Chondrocyte (in vitro differentiated cells): ENCODE measurements at regions not wholly inside any gene's neighbourhood (a gene's known extent, or its start where the extent isn't known, plus 50 kb on each side); places are given as distances from the start of the nearest gene placed in this dataset.

ENCODE experiments used
- DNase-seq: peaks from one replicate; pipeline ENCODE4 v3.0.0; 2021; ENCODE audit warnings: mixed read lengths, low spot score
- H3K27ac Mint-ChIP-seq: one replicate; pipeline ENCODE4 v1.8.0; 2021; ENCODE audit warnings: mild to moderate bottlenecking, moderate library complexity, mixed read lengths; ENCODE audit not compliant: unreplicated experiment
- H3K27me3 Mint-ChIP-seq: 2 replicates; pipeline ENCODE4 v1.8.0; 2021; ENCODE audit warnings: low read depth, mixed read lengths
- H3K36me3 Mint-ChIP-seq: 2 replicates; pipeline ENCODE4 v1.8.0; 2021; ENCODE audit warnings: low read depth, mixed read lengths
- H3K4me1 Mint-ChIP-seq: 2 replicates; pipeline ENCODE4 v1.8.0; 2021; ENCODE audit warnings: low read depth, mild to moderate bottlenecking, mixed read lengths
- H3K4me3 Mint-ChIP-seq: one replicate; pipeline ENCODE4 v1.8.0; 2021; ENCODE audit warnings: mild to moderate bottlenecking, moderate library complexity, mixed read lengths; ENCODE audit not compliant: unreplicated experiment
- H3K9me3 Mint-ChIP-seq: 2 replicates; pipeline ENCODE4 v1.8.0; 2021; ENCODE audit warnings: low read depth, mixed read lengths
- TF ChIP-seq, protein P1 (sequence below): fragments of 200-600 bp; sonication (generic); IDR thresholded peaks from 2 replicates; pipeline ENCODE4 v1.5.0; 2021; ENCODE audit warnings: antibody characterized with exemption, mild to moderate bottlenecking, moderate library complexity

DNA sequence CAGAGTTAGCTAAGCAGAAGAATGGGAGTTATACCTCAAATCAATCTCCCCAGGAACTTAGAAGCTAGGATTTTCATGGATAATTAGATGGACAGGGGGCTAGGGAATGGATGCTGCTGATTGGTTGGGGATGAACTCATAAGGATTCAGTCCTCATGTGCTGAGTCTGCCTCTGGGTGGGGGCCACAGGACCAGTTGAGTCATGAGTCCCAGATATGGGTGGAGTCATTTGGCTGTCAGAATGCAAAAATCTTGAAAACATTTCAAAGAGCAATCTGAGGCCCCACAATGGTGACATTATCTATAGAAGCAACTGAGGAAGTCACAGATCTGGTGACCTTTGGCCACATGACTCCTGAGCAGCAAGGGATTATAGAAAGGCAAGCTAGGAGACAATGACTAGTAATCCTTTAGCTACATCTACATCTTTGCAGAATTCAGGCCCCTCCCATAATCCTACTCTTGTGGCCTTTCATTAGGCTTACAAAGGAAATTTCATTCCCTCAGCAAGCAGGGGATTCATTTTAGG is 82.6 kb upstream of the CCL2 start:
- peaks cover 6% of the 10 kb centered on the region for H3K9me3 Mint-ChIP-seq
- no peak overlapping the region for H3K4me3 Mint-ChIP-seq
- H3K27me3 Mint-ChIP-seq: peaks cover 9% of the 10 kb centered on the region

DNA sequence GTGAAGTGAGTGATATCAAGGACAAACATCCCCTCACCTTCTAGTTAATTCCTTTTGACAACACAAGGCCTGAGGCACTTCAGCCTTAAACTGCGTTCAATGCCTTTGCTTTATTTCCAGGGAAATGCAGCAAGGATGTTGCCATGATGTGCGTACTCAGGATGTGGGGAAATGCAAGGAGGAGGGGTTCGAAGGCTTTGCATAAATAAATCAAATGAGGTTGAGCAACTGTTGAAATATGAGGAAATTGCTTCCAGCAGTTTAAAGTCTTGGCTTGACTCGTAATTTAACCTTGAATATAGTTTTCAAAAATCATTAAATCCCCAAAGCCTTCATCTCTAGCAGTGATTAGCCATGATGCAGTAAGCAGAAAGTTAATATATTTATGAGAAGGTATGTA is 81.8 kb upstream of the CCL2 start:
- Mint-ChIP-seq H3K4me1 (peaks cover 13% of the 10 kb centered on the region), H3K4me3 (no peak overlapping the region), H3K27ac (no peak overlapping the region), H3K27me3 (peaks cover 11% of the 10 kb centered on the region), H3K9me3 (peaks cover 6% of the 10 kb centered on the region), H3K36me3 (no peaks in the 10 kb centered on the region)
- TF ChIP-seq, protein P1, sequence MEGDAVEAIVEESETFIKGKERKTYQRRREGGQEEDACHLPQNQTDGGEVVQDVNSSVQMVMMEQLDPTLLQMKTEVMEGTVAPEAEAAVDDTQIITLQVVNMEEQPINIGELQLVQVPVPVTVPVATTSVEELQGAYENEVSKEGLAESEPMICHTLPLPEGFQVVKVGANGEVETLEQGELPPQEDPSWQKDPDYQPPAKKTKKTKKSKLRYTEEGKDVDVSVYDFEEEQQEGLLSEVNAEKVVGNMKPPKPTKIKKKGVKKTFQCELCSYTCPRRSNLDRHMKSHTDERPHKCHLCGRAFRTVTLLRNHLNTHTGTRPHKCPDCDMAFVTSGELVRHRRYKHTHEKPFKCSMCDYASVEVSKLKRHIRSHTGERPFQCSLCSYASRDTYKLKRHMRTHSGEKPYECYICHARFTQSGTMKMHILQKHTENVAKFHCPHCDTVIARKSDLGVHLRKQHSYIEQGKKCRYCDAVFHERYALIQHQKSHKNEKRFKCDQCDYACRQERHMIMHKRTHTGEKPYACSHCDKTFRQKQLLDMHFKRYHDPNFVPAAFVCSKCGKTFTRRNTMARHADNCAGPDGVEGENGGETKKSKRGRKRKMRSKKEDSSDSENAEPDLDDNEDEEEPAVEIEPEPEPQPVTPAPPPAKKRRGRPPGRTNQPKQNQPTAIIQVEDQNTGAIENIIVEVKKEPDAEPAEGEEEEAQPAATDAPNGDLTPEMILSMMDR: no peak
- no peak for DNase-seq

More for the DNA sequence above, 82.6 kb upstream of the CCL2 start:
- DNase-seq: no peak
- TF ChIP-seq, protein P1: no peak
- H3K4me1 Mint-ChIP-seq: peaks cover 5% of the 10 kb centered on the region
- H3K36me3 Mint-ChIP-seq: no peaks in the 10 kb centered on the region
- no peak overlapping the region for H3K27ac Mint-ChIP-seq

DNA sequence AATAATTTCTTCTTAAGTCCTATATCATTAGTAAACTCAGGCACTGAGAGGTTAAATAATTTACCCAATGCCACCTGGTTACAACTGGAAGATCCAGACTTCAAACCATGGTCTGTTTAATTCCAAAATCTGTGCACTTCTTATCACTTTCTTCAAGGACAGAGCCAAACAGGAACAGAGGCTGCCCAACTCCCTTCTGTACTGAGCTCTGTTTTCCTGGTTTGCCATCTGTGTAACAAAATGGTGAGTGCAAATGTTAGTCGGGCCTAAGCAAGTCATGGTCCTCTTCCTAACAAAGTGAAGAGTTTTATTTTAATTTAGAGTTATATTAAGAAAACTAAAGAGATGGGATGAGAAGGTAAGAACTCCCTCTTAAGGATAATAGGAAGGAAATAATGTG is 80.6 kb upstream of the CCL2 start:
- Mint-ChIP-seq H3K4me1 (peaks cover 14% of the 10 kb centered on the region), H3K27ac (no peak overlapping the region), H3K4me3 (no peak overlapping the region), H3K27me3 (peaks cover 12% of the 10 kb centered on the region), H3K36me3 (no peaks in the 10 kb centered on the region), H3K9me3 (peaks cover 6% of the 10 kb centered on the region)
- no peak for DNase-seq
- TF ChIP-seq, protein P1: no peak

DNA sequence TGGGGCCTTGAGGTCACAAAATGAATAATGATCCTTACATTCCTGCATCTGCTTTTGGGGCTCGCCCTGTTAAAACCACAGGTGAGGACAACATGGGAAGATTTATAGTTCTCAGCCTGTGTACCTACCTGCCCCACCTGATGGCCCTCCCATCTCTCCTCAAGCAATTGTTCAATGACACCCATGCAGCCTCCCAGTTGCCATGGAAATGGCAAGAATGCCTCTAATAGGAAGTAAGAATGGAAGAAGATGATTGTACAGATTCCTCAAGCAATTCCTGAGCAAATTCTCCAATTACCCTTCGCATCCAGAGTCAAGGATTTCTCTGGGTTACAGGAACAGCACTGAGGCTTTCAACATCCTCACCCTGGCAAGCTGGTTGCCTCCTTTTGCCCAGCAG is 78.6 kb upstream of the CCL2 start:
- Mint-ChIP-seq H3K27me3 (peaks cover 22% of the 10 kb centered on the region), H3K4me3 (no peak overlapping the region), H3K36me3 (no peaks in the 10 kb centered on the region), H3K27ac (no peak overlapping the region), H3K9me3 (peaks cover 6% of the 10 kb centered on the region), H3K4me1 (peaks cover 14% of the 10 kb centered on the region)
- DNase-seq: no peak
- TF ChIP-seq, protein P1: no peak

DNA sequence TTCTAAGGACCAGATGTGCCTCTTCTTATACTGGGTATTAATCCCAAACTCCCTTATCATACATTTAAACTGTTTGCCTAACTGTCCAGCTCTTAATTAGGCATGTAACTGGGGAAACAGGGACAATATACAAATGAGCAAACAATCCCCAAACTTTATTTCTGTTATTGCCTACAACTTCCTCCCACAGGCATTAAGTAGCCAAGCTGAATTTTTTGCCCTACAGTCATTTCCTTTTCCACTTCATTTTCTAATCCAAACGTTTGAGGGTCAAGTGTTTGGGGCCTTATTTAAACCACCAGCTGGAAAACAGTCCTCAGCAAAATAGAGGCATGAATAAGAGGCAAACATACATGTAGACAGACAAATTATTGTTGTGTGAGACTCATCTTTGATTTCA is 77.4 kb upstream of the CCL2 start:
- Mint-ChIP-seq H3K27me3 (peaks cover 31% of the 10 kb centered on the region), H3K4me3 (no peak overlapping the region), H3K27ac (no peak overlapping the region), H3K4me1 (peaks cover 14% of the 10 kb centered on the region), H3K36me3 (no peaks in the 10 kb centered on the region), H3K9me3 (no peaks in the 10 kb centered on the region)
- TF ChIP-seq, protein P1: no peak
- DNase-seq: no peak
